HCT116 (cell line): ENCODE measurements at regions not wholly inside any gene's neighbourhood (a gene's known extent, or its start where the extent isn't known, plus 50 kb on each side); places are given as distances from the start of the nearest gene placed in this dataset.

ENCODE experiments used
- ATAC-seq: fragments of 200-7000 bp; cut with Tn5 transposase; 2 replicates; pipeline ENCODE4 v1.9.1; 2020; ENCODE audit warnings: mild to moderate bottlenecking, moderate library complexity
- BruUV-seq: library from RNA; stranded (reverse); fragments of 400-500 nt; replicated peaks from 2 replicates; lab custom pipeline; 2021; lab: Mats Ljungman, UMichigan
- CTCF ChIA-PET: fragments of 300-600 bp; sonication (Branson Sonifier 250); formaldehyde crosslinking; loops from one replicate; lab custom pipeline; 2021; ENCODE audit warnings: antibody characterized with exemption; lab: Charles Lee
- POLR2A ChIA-PET: fragments of 300-600, 350-600 bp; sonication (Branson Sonifier 250); formaldehyde crosslinking; loops from one replicate; lab custom pipeline; 2021; ENCODE audit warnings: antibody characterized with exemption; lab: Charles Lee
- RAD21 ChIA-PET, 2 experiments: fragments of 300-600 bp; sonication (Branson Sonifier 250); formaldehyde crosslinking; loops; one replicate each; lab custom pipeline; 2023; ENCODE audit warnings: low total read pairs in 2 of 2; ENCODE audit not compliant: uncharacterized antibody in 2 of 2, unreplicated experiment in 2 of 2, low non-redundant PET in 1 of 2; lab: Charles Lee
- DNase-seq: peaks from one replicate; pipeline ENCODE4 v3.0.0-alpha.2; 2010; ENCODE audit warnings: low read depth, low spot score
- H2AFZ ChIP-seq: fragments of 200-600 bp; shearing (Covaris generic), sonication (generic); 2 replicates; pipeline ENCODE4 v1.6.1; 2017; ENCODE audit warnings: low read depth, mixed run types, mixed read lengths, antibody characterized with exemption, low read length; ENCODE audit not compliant: poor library complexity, severe bottlenecking
- H3K27ac ChIP-seq: 2 replicates; pipeline ENCODE4 v1.5.1; 2012; ENCODE audit warnings: low read depth, low read length
- H3K27me3 ChIP-seq: fragments of 200-600 bp; sonication (generic); 2 replicates; pipeline ENCODE4 v1.6.1; 2016; ENCODE audit warnings: mixed run types, low read length, mixed read lengths; ENCODE audit not compliant: insufficient read depth
- H3K36me3 ChIP-seq, 2 experiments: fragments of 200-500 bp in 1 of 2; fragments of 200-600 bp in 1 of 2; sonication (Bioruptor generic) in 1 of 2; sonication (generic) in 1 of 2; 2 replicates each; pipeline versions ENCODE4 v1.5.1 to v1.6.1; 2014 to 2016; ENCODE audit warnings: low read length in 2 of 2, inconsistent platforms in 1 of 2, mixed read lengths in 1 of 2, mixed run types in 1 of 2; ENCODE audit not compliant: insufficient read depth in 2 of 2, control insufficient read depth in 1 of 2
- H3K4me1 ChIP-seq, 2 experiments: fragments of 200-600 bp in 1 of 2; sonication (generic) in 1 of 2; 2 replicates each; pipeline versions ENCODE4 v1.5.1 to v1.6.1; 2012 to 2017; ENCODE audit warnings: low read length in 2 of 2, inconsistent platforms in 1 of 2, mild to moderate bottlenecking in 1 of 2, mixed read lengths in 1 of 2, mixed run types in 1 of 2, moderate library complexity in 1 of 2; ENCODE audit not compliant: insufficient read depth in 2 of 2, control insufficient read depth in 1 of 2
- H3K4me2 ChIP-seq: fragments of 200-600 bp; sonication (generic); 2 replicates; pipeline ENCODE4 v1.6.1; 2017; ENCODE audit warnings: mixed run types, low read length, mixed read lengths
- H3K4me3 ChIP-seq, 2 experiments: fragments of 200-600 bp in 1 of 2; sonication (generic) in 1 of 2; replicated peaks in 1 of 2; 2 replicates each; pipeline ENCODE4 v1.5.1; 2011 to 2016; ENCODE audit warnings: low read length in 2 of 2, control low read depth in 1 of 2, low read depth in 1 of 2, mild to moderate bottlenecking in 1 of 2, mixed read lengths in 1 of 2, mixed run types in 1 of 2
- H3K79me2 ChIP-seq: fragments of 200-600 bp; sonication (generic); 2 replicates; pipeline ENCODE4 v1.6.1; 2017; ENCODE audit warnings: mild to moderate bottlenecking, mixed run types, low read length, moderate library complexity, mixed read lengths; ENCODE audit not compliant: insufficient read depth
- H3K9ac ChIP-seq: fragments of 200-600 bp; sonication (generic); 2 replicates; pipeline ENCODE4 v1.6.1; 2016; ENCODE audit warnings: low read length, mixed read lengths
- H3K9me2 ChIP-seq: fragments of 200-600 bp; sonication (generic), shearing (Covaris generic); 2 replicates; pipeline ENCODE4 v1.6.1; 2017; ENCODE audit warnings: mixed run types, mild to moderate bottlenecking, moderate library complexity; ENCODE audit not compliant: insufficient read depth
- H3K9me3 ChIP-seq, 2 experiments: fragments of 200-500 bp in 1 of 2; fragments of 200-600 bp in 1 of 2; sonication (Bioruptor generic) in 1 of 2; sonication (generic) in 1 of 2; 2 replicates each; pipeline ENCODE4 v1.6.1; 2014 to 2017; ENCODE audit warnings: low read length in 2 of 2, mixed read lengths in 2 of 2, inconsistent platforms in 1 of 2, low read depth in 1 of 2, mild to moderate bottlenecking in 1 of 2, mixed run types in 1 of 2, moderate library complexity in 1 of 2; ENCODE audit not compliant: control insufficient read depth in 1 of 2, insufficient read depth in 1 of 2
- H4K20me1 ChIP-seq: fragments of 200-600 bp; sonication (generic), shearing (Covaris generic); 2 replicates; pipeline ENCODE4 v1.6.1; 2017; ENCODE audit warnings: mixed run types, mild to moderate bottlenecking, moderate library complexity; ENCODE audit not compliant: insufficient read depth
- EGR1 ChIP-seq: IDR thresholded peaks from 2 replicates; pipeline ENCODE4 v1.6.1; 2012; ENCODE audit warnings: low read depth
- EZH2phosphoT487 ChIP-seq: fragments of 200-600 bp; IDR thresholded peaks from 2 replicates; pipeline ENCODE4 v1.6.1; 2018; ENCODE audit warnings: antibody characterized with exemption, borderline replicate concordance
- FOSL1 ChIP-seq: IDR thresholded peaks from 2 replicates; pipeline ENCODE4 v1.6.1; 2012; ENCODE audit warnings: low read depth
- JUND ChIP-seq: IDR thresholded peaks from 2 replicates; pipeline ENCODE4 v1.6.1; 2012
- SRF ChIP-seq: IDR thresholded peaks from 2 replicates; pipeline ENCODE4 v1.6.1; 2012; ENCODE audit warnings: low read depth
- ZNF274 ChIP-seq: fragments of 200-500 bp; sonication (Bioruptor generic); IDR thresholded peaks from 2 replicates; pipeline ENCODE4 v1.6.1; 2014; ENCODE audit warnings: mild to moderate bottlenecking, low read depth, low read length, inconsistent platforms
- intact Hi-C: fragments of 100-400 bp; cut with micrococcal nuclease; formaldehyde crosslinking; loops from 2 replicates; pipeline ENCODE4 v1.10.0; 2022
- TF ChIP-seq, protein P1 (sequence below): IDR thresholded peaks from 2 replicates; pipeline ENCODE4 v1.6.1; 2012; ENCODE audit warnings: low read depth
- TF ChIP-seq, protein P2 (sequence below): IDR thresholded peaks from 2 replicates; pipeline ENCODE4 v1.6.1; 2012

DNA sequence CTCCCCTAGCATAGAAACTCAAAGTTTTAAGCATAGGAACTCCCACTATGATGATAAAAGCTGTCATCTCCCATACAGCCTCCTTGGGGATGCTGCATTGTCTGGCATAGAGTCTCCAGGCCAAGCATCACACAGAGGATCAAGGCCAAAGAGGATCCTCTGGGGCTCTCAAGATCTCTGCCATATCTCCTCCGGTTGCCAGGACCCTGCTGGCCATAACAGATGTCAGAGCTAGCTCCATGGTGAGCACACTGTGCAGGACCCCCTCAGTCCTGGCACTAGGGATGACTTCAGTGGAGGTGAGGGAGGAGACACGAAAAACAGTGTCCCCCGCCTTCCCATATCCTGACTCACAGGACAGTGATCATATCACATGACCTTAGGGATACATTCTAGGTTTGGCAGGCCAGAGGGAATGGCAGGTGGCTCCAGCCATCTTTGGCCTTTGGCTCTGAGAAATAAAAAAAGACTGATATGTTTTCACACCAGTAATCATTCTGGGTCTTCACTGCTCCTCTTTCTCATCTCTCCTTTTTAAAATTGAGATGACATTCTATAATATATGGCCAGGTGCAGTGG lies 235.0 kb downstream of the MYCN start:
- intact Hi-C loops: no loop called here
- no peaks in the 10 kb centered on the region for H3K9me3 ChIP-seq
- no peaks in the 10 kb centered on the region for H3K9me2 ChIP-seq
- H3K4me1 ChIP-seq: no peaks in the 10 kb centered on the region
- no peak overlapping the region for H3K4me3 ChIP-seq
- H3K36me3 ChIP-seq: no peaks in the 10 kb centered on the region
- H3K27ac ChIP-seq: no peak overlapping the region
- no TSS peak for BruUV-seq
- CTCF ChIA-PET: no interaction called here
- no peaks in the 10 kb centered on the region for H3K27me3 ChIP-seq
- no peak overlapping the region for H2AFZ ChIP-seq
- no peaks in the 10 kb centered on the region for H3K79me2 ChIP-seq
- RAD21 ChIA-PET: no interaction called here
- no peak for ATAC-seq
- no peak for DNase-seq
- POLR2A ChIA-PET: no interaction called here
- no peak overlapping the region for H3K4me2 ChIP-seq
- no peak overlapping the region for H3K9ac ChIP-seq
- TF ChIP-seq, protein P1, sequence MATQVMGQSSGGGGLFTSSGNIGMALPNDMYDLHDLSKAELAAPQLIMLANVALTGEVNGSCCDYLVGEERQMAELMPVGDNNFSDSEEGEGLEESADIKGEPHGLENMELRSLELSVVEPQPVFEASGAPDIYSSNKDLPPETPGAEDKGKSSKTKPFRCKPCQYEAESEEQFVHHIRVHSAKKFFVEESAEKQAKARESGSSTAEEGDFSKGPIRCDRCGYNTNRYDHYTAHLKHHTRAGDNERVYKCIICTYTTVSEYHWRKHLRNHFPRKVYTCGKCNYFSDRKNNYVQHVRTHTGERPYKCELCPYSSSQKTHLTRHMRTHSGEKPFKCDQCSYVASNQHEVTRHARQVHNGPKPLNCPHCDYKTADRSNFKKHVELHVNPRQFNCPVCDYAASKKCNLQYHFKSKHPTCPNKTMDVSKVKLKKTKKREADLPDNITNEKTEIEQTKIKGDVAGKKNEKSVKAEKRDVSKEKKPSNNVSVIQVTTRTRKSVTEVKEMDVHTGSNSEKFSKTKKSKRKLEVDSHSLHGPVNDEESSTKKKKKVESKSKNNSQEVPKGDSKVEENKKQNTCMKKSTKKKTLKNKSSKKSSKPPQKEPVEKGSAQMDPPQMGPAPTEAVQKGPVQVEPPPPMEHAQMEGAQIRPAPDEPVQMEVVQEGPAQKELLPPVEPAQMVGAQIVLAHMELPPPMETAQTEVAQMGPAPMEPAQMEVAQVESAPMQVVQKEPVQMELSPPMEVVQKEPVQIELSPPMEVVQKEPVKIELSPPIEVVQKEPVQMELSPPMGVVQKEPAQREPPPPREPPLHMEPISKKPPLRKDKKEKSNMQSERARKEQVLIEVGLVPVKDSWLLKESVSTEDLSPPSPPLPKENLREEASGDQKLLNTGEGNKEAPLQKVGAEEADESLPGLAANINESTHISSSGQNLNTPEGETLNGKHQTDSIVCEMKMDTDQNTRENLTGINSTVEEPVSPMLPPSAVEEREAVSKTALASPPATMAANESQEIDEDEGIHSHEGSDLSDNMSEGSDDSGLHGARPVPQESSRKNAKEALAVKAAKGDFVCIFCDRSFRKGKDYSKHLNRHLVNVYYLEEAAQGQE: no peak
- TF ChIP-seq ZNF274 (no peak), EGR1 (no peak), SRF (no peak), FOSL1 (no peak), JUND (no peak), EZH2phosphoT487 (no peak)
- TF ChIP-seq, protein P2, sequence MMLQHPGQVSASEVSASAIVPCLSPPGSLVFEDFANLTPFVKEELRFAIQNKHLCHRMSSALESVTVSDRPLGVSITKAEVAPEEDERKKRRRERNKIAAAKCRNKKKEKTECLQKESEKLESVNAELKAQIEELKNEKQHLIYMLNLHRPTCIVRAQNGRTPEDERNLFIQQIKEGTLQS: no peak
- H4K20me1 ChIP-seq: no peaks in the 10 kb centered on the region
